Kidney capillary endothelial cell (primary cell): ENCODE measurements at regions not wholly inside any gene's neighbourhood (a gene's known extent, or its start where the extent isn't known, plus 50 kb on each side); places are given as distances from the start of the nearest gene placed in this dataset.
A peak's percentile ranks its signal among the peaks of the same experiment; 100 is the strongest.

ENCODE experiments used
- DNase-seq: peaks from one replicate; pipeline ENCODE4 v3.0.0-alpha.2; 2018; ENCODE audit warnings: low spot score

- DNase-seq = no peak
Measured at GRCh38 chr20:6693178-6693807, 74.2 kb upstream of the BMP2 start.

GRCh38 chr20:6692566-6693173 is 74.8 kb upstream of the BMP2 start:
- DNase-seq = no peak

- no peak for DNase-seq
Measured at GRCh38 chr20:6691516-6691915, 76.0 kb upstream of the BMP2 start.

GRCh38 chr20:6689339-6689973 is 78.0 kb upstream of the BMP2 start:
- no peak for DNase-seq

- no peak for DNase-seq
Measured at GRCh38 chr20:6686171-6686570, 81.3 kb upstream of the BMP2 start.

GRCh38 chr20:6685626-6686025 is 81.9 kb upstream of the BMP2 start:
- peak; percentile 83 for DNase-seq

GRCh38 chr20:6685181-6685582 is 82.3 kb upstream of the BMP2 start:
- DNase-seq = peak; percentile 96

GRCh38 chr20:6683021-6683977 is 84.2 kb upstream of the BMP2 start:
- DNase-seq = no peak

GRCh38 chr20:6680854-6681253 is 86.6 kb upstream of the BMP2 start:
- DNase-seq = no peak

GRCh38 chr20:6680441-6680840 is 87.0 kb upstream of the BMP2 start:
- no peak for DNase-seq

GRCh38 chr20:6679086-6679485 is 88.4 kb upstream of the BMP2 start:
- DNase-seq = no peak

GRCh38 chr20:6678101-6678500 is 89.4 kb upstream of the BMP2 start:
- no peak for DNase-seq

- no peak for DNase-seq
Measured at GRCh38 chr20:6674831-6675230, 92.7 kb upstream of the BMP2 start.

GRCh38 chr20:6673071-6673470 is 94.4 kb upstream of the BMP2 start:
- DNase-seq = no peak

- no peak for DNase-seq
Measured at GRCh38 chr20:6671829-6672228, 95.7 kb upstream of the BMP2 start.

- DNase-seq = peak; percentile 29
Measured at GRCh38 chr20:6668546-6668945, 98.9 kb upstream of the BMP2 start.

GRCh38 chr20:6665621-6666355 is 101.7 kb upstream of the BMP2 start:
- DNase-seq = no peak

- no peak for DNase-seq
Measured at GRCh38 chr20:6665161-6665560, 102.3 kb upstream of the BMP2 start.

GRCh38 chr20:6664574-6664973 is 102.9 kb upstream of the BMP2 start:
- DNase-seq = no peak

GRCh38 chr20:6663751-6664388 is 103.6 kb upstream of the BMP2 start:
- no peak for DNase-seq

GRCh38 chr20:6663104-6663503 is 104.4 kb upstream of the BMP2 start:
- DNase-seq = no peak
